ENCODE measurements at regions not wholly inside any gene's neighbourhood (a gene's known extent, or its start where the extent isn't known, plus 50 kb on each side); places are given as distances from the start of the nearest gene placed in this dataset.

DNA sequence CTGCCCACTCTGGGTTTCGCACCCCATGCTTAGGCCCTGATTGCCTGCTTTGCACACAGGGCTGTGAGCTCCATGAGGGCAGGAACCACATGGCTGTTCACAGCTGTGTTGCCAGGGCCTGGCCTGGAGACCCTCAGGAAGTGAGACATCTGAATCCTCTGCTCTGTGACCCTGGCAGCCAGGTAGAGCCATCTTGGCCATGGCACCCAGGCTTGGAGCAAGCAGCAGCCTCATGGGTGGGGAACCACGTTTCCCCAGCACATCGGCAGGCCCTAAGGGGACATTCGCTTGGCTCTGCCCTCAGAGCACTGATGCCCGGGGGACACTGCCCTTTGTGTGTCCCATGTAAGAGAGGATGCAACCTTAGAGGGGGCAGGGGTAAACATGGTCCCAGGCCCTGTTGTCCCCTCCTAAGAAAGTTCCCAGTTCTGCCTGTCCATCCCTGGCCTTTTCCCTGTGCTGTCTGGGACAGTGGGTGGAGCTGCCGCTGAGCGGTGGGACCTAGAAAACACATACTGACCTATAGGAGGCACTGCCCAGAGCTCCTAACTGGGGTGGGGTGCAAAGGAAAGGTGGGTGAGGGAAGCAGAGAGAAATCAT is 144.1 kb upstream of the IER5L start:
- no peak for DNase-seq (ENCODE audit: extremely low read depth, low read depth)

DNA sequence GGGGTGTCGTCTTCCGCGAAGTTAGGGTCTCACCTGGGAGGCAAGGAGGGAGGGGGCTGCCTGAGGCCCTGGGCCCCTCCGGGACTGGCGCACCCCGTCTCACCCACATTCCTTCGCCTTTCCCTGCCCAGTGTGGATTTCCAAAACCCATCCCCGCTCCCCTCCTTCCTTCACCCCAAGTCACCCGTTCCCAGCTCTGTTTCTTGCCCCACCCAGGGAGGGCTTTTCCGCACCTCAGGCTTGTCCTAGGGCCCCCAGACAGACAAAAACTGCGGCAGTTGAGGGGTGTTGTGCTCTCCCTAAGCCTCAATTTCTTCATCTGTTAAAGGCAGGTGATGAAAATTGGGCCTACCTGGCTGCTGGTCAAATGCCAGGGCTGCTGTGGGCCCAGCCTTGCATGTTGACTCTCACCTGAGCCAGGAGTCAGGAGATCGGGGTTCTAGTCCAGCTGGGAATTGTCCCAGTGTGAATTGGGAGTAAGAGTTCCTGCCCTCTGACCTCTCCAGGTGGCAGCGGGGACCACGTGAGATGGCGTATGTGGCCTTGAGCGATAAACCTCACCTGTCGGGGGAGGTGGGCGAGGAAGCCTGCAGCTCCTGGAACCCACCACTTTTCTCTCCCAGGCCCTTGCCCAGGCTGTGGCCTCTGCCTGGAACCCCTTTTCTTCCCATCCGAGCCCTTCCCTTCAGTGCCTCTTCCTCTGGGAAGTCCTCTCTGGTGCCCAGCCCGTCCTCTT is 143.4 kb upstream of the IER5L start:
- no peak for DNase-seq (ENCODE audit: extremely low read depth, low read depth)

DNA sequence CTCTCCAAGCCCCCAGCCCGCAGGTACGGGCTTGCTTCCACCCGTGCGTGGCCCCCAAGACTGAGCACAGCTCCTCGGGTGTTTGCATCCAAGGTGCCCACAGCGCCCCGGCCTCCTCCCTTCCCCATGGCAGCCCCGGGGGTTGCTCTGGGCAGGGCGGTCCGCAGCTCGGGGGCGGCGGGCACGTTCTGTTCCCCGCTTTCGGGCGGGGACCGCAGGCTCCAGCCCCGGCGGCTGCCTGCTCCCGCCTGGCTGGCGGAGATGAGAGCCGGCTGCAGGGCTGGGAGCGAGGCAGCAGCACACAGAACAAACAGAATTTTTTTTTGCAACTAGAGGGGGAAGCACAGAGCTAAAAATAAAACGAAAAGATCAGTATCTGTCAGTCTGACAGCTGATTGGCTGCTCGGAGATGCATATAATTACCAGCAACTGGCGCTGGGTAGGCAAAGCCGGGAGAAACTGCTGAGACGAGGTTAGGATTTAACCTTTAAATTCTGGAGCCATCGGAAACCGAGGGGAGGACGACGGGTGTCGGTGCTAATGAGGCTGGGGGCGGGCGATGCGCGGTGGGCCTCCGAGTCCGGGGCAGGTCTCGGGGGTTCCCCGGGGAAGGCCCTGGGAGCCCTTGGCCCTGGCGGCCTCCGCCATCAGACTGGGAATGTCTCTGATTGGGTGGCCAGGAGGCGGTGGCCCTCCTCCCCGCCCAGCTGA is 142.7 kb upstream of the IER5L start:
- DNase-seq (ENCODE audit: extremely low read depth, low read depth): peak; percentile 64

DNA sequence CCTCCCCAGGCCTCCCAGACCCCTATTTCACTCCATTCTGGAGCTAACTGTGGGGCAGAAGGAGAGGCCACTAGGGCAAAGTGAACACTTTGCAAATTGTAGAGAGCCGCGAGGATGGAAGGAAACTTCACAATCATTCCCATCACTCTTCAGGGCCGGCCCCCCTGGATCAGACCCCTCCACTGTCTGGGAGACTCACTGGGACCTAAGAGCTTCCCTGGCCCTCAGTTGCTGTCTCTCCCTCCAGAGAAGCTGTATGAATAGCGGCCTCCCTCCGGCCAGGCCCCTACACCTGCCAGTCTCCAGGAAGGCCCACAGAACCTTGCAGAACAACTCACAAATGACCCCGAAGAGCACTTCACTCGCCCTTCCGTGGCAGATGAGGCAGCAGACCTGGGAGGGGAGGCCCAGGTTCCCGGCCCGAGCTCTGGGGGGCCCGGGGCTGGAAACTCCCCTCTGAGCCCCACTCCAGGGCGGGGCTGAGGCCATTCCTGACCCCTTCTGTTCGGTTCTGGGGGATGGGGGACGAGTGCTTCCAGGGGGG is 141.9 kb upstream of the IER5L start:
- no peak for DNase-seq (ENCODE audit: extremely low read depth, low read depth)

DNA sequence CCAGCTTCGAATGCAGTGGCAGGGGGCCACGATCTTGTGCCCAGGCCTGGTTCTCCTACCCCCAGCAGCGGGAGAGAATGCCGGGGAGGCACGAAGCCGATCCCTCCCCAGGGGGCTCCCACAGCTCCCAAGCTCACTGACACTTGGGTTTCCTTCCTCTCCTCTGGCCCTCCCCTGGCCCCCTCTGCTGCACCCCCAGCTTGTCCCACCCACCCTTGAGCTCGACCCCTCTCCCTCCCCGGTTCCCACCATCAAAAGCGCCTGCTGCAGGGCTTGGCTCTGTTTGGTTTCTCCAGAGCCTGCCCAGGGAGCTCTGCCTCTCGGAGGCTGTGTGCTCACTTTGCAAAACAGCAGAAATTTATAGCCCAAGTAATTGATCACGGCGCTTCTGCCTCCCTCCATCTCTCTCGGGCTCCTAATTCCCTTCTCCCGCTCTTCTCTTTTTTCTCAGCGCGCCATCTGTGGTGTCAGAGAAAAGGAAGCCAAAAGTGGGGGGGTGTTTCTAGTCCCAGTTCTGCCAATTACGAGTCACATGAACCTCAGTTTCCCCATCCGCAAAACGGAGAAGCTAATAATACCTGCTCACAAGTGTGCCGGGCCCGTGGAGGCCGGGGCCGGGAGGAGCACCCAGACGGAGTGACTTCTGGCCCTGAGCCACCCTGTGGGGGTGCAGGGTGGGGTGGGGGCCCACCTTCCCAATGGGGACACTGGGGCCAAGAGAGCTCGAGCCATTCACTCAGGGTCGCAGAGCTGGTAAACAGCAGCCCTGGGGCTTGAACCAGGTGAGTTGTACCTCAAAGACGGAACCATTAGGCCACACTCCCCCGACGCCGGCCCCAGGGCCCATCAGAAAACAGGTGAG is 141.2 kb upstream of the IER5L start:
- no peak for DNase-seq (ENCODE audit: extremely low read depth, low read depth)

DNA sequence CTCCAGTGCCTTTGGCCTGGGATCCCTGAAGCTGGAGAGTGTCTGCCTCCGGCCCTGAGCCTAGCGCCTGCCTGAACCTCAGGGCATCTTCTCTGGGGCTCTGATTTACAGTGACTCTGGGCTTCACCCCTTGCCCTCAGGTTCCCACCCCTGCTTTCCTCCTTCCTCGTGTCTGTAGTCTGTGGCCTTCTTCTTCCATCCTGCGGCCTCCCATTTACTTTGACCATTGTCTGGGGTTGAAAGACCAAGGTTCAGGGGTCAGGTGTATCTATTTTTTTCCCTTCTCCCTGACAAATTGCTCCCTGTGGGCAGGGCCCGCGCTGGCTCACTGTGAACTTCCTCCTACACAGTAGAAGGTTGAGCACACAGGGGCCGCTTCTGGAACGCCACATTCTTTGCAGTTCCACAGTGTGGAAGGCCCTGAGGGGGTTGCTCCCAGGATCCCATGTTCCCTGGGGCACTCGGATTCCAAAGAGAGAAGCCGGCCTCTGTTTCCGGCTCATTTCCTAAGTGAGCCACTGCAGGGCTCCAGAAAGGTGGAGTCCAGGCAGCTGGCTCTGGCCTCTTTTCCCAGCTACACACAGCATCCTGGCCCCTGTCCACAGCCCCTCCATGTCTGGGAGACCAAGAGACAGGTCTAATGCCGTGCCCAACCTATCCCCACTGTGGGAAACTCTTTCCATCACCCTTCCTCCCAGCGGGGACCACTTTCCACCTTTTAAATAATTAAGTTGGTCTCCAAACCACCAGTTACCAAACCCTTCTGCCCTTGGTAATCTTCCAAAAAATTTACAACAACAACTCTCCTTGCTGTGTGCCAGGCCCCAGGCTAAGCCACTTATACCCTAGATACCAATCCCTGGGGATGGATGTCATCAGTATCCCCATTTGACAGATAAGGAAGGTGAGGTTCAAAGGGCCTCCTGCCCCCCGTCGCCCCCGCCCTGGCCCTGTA is 140.3 kb upstream of the IER5L start:
- DNase-seq (ENCODE audit: extremely low read depth, low read depth): no peak

DNA sequence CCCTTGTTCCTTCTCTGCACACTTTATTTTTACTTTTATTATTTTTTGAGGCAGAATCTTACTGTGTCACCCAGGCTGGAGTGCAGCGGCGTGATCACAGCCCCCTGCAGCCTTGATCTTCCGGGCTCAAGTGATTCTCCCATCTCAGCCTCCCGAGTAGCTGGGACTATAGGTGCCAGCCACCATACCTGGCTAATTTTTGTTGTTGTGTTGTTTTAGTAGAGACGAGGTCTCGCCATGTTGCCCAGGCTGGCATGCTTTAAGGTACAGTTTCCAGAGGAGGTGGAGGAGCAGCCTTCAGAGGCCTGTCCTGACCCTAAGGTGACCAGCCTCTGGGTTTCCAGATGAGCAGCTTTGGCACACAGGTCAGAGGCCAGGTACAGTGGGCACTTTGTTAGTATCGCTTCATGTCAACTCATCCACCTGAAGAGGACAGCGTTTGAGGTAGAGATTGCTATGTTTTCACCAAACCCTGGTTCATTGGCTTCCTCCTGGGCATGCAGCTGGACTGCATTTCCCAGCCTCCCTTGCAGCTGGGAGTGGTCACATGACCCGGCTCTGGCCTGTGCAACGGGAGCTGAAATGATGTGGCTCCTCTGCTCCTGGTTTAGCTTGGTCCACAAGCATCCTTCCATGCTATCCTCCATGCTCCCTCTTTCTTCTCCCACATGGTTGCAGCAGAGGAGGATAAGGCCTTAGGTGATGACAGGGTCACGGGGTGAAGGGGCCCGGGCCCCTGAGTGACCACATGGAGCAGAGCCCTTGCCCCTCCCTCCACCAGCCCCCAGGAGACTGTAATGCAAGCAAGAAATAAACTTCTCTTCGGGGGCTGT is 139.3 kb upstream of the IER5L start:
- DNase-seq (ENCODE audit: extremely low read depth, low read depth): no peak

DNA sequence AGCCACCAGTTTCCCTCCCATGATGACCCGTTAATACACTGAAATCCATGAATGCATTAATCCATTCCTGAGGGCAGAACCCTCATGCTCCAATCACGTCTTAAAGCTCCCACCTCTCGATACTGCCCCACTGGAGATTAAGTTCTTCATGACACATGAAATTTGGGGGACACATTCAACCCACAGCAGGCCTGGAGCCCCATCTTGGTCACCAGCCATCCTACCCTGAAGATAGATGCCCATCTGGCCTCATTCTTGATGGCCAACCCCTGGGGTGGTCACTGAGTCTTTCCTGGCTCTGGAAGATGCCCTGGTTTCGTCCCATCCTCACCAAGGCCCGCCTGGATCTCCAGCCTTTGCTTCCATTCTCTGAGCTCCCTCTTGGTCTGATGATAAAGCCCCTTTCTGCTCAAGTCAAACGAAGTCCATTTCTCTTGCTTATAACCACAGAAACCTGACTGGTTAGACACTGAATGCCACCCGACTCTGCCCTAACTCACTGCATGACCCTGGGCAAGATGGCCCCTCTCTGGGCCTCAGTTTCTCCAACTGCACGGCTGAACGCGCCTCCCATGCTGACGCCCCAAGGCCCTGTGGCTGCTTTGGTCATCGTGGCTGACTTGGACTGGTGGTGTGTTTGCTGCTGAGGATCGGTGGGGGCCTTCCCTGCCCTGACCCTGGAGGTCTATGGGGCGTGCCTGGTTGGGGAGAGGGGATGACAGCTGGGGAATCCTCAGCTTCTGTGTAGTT is 138.4 kb upstream of the IER5L start:
- DNase-seq (ENCODE audit: extremely low read depth, low read depth): no peak

DNA sequence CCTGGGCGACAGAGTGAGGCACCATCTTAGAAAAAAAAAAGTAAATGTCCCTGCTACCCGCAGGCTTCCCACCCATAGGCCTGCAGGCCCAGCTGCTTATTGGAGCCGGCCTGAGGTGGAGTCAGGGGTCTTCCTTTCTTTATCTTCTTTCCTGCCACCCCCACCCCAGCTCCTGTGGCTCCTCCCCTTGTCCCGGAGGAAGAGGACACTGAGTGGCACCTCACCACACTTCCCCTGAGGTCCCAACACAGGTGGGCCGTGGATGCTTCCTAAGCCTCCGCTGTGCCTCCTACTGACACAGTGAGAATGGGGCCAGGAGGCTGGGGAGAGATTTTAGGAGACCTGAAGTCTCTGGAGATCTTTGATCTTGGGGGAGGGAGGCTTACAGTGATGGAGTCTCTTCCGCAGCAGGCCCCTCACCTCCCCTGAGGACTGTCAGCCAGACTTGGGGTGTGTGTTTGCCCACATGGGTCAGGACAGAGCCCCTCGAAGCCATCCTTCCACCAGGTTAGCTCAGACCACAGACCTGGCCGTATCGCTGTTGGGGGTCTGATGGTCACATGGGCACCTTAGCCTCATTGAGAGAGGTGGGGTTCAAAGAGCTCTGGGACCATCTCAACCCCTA is 135.4 kb upstream of the IER5L start:
- DNase-seq (ENCODE audit: extremely low read depth, low read depth): no peak

DNA sequence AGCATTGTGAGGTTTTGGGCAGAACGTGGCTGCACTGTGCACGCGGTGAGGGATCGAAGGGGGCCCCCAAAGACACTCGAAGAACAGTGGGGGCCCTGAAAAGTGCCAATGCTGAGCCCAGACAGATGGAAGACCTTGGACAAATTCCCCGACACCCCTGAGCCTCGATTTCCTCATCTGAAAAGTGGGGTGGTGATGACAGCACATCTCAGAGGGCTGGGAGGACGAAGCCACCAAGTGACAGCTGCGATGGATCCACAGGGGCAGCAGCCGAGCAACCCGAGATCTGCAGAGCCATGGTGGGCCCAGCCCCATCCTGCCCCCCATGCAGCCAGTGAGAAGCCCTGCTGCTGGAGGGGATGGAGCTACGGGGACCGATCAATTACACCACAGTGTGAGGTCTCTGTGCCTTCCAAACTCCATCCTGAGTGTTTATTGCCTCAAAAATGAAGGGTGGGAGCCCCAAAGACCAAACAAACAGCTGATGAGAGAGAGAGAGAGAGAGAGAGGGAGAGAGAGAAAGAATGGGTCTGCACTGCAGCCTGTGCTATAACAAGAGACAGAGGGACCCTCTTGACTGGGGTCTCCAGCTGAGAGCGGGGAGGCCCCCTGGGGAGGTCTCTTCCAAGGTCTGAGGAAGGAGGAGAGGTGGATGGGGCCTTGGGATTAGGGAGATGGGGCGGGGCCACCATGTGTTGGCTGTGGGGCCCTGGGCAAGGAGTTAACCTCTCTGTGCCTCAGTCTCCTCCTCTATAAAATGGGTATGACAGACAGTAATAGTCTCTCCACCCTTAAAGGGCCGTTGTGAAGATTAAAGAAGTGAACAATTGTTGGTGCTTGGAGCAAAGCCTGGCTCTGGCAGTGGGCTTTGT is 134.4 kb upstream of the IER5L start:
- DNase-seq (ENCODE audit: extremely low read depth, low read depth): no peak

DNA sequence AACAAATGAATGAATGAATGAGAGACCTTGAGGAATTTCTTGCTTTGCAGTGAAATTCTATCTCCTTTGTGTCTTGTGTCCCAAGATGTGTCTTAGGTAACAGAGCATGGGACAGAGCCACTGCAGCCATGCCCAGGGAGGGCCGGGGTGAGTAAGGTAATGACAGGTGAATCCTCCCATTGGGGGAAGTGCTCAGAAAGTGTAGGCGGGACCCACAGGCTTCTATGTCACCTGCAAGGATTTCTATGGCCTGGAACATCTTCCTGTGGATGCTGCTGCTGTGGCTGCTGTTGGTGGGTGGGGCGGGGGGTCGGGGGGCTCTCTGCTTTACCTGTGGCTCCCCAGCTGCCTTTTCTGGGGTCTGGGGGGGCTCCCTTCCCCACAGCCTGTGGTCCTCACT is 133.6 kb upstream of the IER5L start:
- no peak for DNase-seq (ENCODE audit: extremely low read depth, low read depth)

DNA sequence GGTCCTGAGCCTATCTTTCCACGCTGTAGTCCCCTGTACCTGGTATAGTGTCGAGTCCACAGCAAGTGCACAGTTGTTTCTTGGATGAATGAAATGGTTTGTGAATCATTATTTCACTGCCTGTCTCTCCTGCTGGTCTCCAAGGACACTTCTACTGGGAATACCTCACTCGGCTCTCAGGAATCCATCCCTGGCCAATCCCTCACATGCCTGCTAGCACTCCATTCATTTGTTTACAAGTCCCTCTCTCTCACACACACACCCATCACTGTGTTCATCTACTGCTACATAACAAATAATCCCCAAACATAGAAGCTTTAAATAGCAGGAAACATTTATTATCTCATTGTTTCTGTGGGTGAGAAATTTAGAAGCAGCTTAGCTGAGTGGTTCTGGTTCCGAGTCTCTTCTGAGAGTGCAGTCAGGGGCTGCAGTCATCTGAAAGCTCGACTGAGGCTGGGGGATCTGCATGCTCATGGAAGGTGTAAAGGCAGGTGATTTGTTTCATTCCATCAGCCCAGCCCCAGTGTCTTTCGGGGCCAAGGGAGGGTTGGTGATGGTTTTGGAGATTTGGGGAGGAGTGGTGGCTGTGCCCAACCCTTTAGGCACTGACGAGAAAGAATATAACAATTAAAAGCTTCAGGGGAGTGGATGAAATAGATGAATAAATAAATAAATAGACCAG is 132.7 kb upstream of the IER5L start:
- no peak for DNase-seq (ENCODE audit: extremely low read depth, low read depth)

DNA sequence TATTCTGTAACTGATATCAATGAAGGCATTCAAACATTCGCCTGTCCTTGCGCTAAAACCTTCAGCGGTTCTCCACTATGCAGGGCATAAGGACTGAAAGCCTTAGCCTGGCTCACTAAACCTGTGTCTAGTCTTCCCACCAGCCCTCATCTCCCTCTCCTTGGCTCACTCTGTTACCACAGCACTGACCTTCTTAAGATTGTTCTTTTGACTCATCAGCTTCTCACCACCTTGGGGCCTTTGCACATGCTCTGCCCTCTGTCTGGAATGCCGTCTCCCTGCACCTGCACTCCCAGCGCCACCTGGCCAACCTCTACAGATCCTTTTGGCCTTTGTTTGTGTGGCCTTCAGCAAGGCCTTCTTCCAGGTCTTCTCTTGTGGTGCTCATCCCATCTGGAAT is 131.8 kb upstream of the IER5L start:
- no peak for DNase-seq (ENCODE audit: extremely low read depth, low read depth)

DNA sequence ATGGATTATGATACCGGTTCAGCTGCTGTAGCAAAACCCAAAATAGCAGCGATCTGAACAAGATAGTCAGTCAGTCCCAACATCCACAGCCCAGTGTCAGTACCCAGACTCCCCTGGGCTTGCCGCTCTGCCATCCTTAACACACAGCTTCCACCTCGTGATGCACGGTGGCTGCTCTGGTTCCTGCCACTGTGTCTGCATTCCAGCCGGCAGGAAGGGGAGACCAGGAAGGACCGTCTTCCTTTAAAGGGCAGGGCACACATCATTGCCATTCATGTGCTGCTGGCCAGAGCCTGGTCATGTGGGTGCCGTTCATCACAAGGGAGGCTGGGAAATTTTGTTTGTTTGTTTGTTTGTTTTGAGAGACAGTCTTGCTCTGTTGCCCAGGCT is 131.0 kb upstream of the IER5L start:
- no peak for DNase-seq (ENCODE audit: extremely low read depth, low read depth)

DNA sequence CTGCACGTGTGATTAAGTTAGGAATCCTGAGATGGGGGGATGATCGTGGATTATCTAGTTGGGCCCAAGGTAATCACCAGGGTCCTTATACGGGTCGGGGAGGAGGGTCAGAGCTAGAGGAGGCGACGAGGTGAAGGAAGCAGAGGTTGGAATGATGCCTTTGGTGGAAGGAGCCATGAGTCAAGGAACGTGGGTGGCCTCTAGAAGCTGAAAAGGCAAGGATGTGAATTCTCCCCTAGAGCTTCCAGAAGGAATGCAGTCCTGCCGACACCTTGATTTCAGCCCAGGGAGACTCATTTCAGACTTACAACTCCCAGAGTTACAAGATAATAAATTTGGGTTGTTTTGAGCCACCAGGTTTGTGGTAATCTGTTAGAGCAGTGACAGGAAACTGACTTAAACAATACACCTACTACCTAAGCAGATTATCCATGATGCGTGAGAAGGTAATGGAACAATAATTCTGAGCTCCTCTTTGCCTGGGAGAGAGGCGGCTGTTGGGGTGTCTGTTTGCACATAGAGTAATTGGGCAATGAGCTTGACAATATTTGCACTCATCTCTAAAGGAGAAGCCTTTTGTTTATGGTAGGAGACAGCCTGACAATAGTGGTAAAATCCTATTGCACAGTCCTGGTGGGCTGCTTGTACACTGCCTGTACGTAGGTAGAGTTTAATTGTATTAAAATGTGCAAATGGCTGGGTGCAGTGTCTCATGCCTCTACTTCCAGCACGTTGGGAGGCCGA is 129.3 kb upstream of the IER5L start:
- no peak for DNase-seq (ENCODE audit: extremely low read depth, low read depth)

All from NCI-H460 (cell line).